Choroid plexus epithelial cell (primary cell): ENCODE measurements at regions not wholly inside any gene's neighbourhood (a gene's known extent, or its start where the extent isn't known, plus 50 kb on each side); places are given as distances from the start of the nearest gene placed in this dataset.

ENCODE experiments used
- DNase-seq: peaks from one replicate; pipeline ENCODE4 v3.0.0-alpha.2; 2010; ENCODE audit warnings: low read depth
- H3K4me3 ChIP-seq: 2 replicates; pipeline ENCODE4 v1.5.1; 2011; ENCODE audit warnings: low read depth, mild to moderate bottlenecking, control low read depth, low read length, moderate library complexity
- TF ChIP-seq, protein P1 (sequence below): conservative IDR thresholded peaks from 2 replicates; pipeline ENCODE4 v1.5.1; 2011; ENCODE audit warnings: low read depth, mild to moderate bottlenecking, control low read depth, inconsistent platforms, low read length, moderate library complexity

- TF ChIP-seq, protein P1, sequence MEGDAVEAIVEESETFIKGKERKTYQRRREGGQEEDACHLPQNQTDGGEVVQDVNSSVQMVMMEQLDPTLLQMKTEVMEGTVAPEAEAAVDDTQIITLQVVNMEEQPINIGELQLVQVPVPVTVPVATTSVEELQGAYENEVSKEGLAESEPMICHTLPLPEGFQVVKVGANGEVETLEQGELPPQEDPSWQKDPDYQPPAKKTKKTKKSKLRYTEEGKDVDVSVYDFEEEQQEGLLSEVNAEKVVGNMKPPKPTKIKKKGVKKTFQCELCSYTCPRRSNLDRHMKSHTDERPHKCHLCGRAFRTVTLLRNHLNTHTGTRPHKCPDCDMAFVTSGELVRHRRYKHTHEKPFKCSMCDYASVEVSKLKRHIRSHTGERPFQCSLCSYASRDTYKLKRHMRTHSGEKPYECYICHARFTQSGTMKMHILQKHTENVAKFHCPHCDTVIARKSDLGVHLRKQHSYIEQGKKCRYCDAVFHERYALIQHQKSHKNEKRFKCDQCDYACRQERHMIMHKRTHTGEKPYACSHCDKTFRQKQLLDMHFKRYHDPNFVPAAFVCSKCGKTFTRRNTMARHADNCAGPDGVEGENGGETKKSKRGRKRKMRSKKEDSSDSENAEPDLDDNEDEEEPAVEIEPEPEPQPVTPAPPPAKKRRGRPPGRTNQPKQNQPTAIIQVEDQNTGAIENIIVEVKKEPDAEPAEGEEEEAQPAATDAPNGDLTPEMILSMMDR: no peak
- no peak overlapping the region for H3K4me3 ChIP-seq
- DNase-seq: no peak
Measured at GRCh38 chr14:28356819-28357218, 409.8 kb upstream of the FOXG1 start.

DNA sequence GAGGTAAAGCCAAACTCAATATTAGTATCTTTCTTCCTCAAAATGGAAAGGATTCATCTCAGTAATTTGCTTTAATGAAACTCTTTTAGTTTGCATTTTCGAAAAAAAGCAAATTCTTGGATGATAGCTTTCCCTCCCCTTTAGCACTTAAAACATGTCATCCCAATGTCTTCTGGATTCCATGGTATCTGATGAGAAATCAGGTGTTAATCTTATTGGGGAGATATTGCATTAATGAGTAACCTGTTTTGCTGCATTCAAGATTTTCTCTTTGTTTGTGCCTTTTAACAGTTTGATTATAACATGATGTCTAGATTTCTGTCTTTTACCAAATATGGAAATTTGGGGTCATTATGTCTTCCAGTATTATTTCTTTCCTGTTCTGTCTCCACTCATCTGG lies 405.1 kb upstream of the FOXG1 start:
- no peak overlapping the region for H3K4me3 ChIP-seq
- peak; percentile 9 for DNase-seq
- TF ChIP-seq, protein P1: no peak

DNA sequence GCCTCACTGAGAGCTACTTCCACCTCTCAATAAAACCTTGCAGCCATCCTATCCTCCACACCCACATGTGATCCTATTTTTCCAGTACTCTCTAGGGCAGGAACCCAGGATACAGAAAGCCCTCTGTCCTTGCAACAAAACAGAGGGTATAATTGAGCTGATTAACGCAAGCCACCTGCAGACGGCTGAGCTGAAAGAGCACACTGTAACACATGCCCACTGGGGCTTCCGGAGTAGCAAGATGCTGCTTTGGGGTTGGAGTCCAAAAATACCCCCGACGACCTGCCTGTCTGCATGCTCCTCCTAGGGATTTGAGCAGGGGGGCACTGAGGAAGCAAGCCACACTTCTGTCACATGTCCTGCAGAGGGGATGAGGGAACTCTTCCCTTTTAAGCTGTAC lies 401.1 kb upstream of the FOXG1 start:
- no peak for DNase-seq
- no peak overlapping the region for H3K4me3 ChIP-seq
- TF ChIP-seq, protein P1: no peak

DNA sequence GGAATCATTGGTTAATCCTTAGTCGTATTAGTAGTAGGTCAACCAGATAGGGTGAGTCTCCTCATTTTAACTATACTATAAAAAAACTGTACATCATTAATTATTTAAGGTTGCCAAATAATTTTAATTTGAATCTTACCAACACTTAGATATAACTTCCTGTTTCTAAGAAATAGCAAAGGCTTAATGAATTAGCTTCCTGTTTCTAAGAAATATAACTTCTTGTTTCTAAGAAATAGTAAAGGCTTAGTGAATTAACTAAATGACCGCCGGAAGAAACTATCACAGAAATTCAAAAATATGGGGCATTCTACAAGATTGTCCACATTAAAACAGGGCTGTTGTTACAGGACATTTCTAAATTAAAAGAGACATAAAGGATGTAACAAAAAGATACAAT lies 392.9 kb upstream of the FOXG1 start:
- DNase-seq: no peak
- TF ChIP-seq, protein P1: no peak
- H3K4me3 ChIP-seq: no peak overlapping the region

DNA sequence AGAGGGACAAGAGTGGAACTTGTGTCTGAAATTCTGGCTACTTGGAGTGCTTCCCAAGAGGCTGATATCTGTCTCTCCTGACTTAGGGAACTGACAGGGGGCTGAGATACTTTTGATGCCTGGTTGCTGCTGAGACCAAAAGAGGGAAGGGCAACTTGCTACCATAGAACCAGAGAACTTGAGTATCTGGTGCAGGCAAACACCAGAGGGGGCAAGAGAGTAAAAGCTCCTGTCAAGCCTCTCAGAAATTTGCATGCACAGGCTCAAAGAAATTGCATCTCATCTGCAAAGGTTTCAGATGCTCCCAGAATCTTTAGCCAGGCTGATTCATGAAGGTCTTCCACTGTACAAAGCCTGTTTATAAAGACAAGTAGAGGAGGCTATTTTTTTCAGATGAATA lies 391.3 kb upstream of the FOXG1 start:
- DNase-seq: peak; percentile 79
- TF ChIP-seq, protein P1: peak; percentile 90
- no peak overlapping the region for H3K4me3 ChIP-seq

GRCh38 chr14:28381656-28382055 lies 384.9 kb upstream of the FOXG1 start:
- TF ChIP-seq, protein P1: no peak
- DNase-seq: peak; percentile 59
- no peak overlapping the region for H3K4me3 ChIP-seq

DNA sequence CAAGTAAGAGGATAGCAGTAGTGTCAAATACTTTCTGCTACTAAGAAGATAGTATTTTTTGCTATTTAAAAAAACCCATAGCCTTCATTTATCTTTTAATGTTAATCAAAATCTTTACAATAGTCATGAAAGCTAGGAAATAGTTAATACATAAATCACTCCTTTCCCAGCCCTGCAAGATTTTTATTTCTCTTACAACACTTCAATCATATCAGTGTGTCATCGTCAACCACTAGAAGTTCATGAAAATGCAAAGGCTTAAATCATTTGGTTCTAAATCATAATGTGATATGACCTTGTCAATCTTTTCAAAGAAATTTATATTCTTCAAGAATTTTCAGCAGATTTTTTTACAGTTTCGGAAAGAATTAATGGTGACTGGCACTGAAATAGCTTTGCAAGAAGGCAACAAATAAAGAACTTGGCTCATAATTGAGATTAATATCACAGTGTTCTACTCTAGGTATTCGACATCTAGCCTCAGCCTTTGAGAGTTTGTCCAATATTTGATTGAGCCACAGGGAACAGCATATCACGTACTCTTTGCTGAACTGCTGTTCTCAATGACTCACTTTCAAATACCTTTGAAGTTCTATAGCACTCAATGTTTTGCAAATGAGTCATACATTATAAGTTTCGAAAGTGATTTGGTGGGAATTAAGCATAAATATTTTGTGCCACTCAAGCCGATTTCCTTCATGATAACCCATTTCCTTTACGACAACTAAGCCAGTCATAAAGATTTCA lies 384.0 kb upstream of the FOXG1 start:
- peak; percentile 96 for DNase-seq
- TF ChIP-seq, protein P1: no peak
- no peak overlapping the region for H3K4me3 ChIP-seq
